PC-3 (cell line): ENCODE measurements at regions not wholly inside any gene's neighbourhood (a gene's known extent, or its start where the extent isn't known, plus 50 kb on each side); places are given as distances from the start of the nearest gene placed in this dataset.

Experiments used
- ATAC-seq: fragments of 200-7000 bp; cut with Tn5 transposase; 2 replicates; pipeline ENCODE4 v1.9.1; 2020; ENCODE audit warnings: mild to moderate bottlenecking, moderate library complexity
- BruUV-seq: library from RNA; stranded (reverse); fragments of 400-500 nt; replicated peaks from 2 replicates; lab custom pipeline; 2021; lab: Mats Ljungman, UMichigan
- CTCF ChIA-PET: fragments of 300-600 bp; sonication (Branson Sonifier 250); formaldehyde crosslinking; loops from one replicate; lab custom pipeline; 2022; ENCODE audit warnings: antibody characterized with exemption; lab: Charles Lee
- POLR2A ChIA-PET: fragments of 300-600 bp; sonication (Branson Sonifier 250); formaldehyde crosslinking; loops from one replicate; lab custom pipeline; 2022; ENCODE audit warnings: antibody characterized with exemption; ENCODE audit not compliant: unreplicated experiment; lab: Charles Lee
- DNase-seq: peaks from one replicate; pipeline ENCODE4 v3.0.0-alpha.2; 2015
- H2AFZ ChIP-seq: fragments of 300-600 bp; sonication (generic); 2 replicates; pipeline ENCODE4 v1.6.0; 2016; ENCODE audit warnings: antibody characterized with exemption, low read length
- H3F3A ChIP-seq: fragments of 300-600 bp; sonication (generic); one replicate; pipeline ENCODE4 v1.6.0; 2017; ENCODE audit warnings: antibody characterized with exemption, low read length, control low read depth, mild to moderate bottlenecking; ENCODE audit not compliant: unreplicated experiment
- H3K27ac ChIP-seq: fragments of 300-600 bp; sonication (generic); 2 replicates; pipeline ENCODE4 v1.5.1; 2016; ENCODE audit warnings: mild to moderate bottlenecking, low read length
- H3K27me3 ChIP-seq: fragments of 300-600 bp; sonication (generic); 2 replicates; pipeline ENCODE4 v1.6.1; 2016; ENCODE audit warnings: low read length, mixed read lengths
- H3K36me3 ChIP-seq: fragments of 300-600 bp; sonication (generic); 2 replicates; pipeline ENCODE4 v1.6.1; 2016; ENCODE audit warnings: low read depth, mixed run types, low read length, mixed read lengths
- H3K4me1 ChIP-seq: fragments of 300-600 bp; sonication (generic); 2 replicates; pipeline ENCODE4 v1.5.1; 2016; ENCODE audit warnings: low read length; ENCODE audit not compliant: insufficient read depth
- H3K4me2 ChIP-seq: fragments of 300-600 bp; sonication (generic); 2 replicates; pipeline ENCODE4 v1.6.0; 2016; ENCODE audit warnings: low read length
- H3K4me3 ChIP-seq: fragments of 300-600 bp; sonication (generic); 2 replicates; pipeline ENCODE4 v1.5.1; 2016; ENCODE audit warnings: mild to moderate bottlenecking, low read length, mixed read lengths
- H3K79me2 ChIP-seq: fragments of 300-600 bp; sonication (generic); 2 replicates; pipeline ENCODE4 v1.6.1; 2017; ENCODE audit warnings: low read length, mixed read lengths
- H3K9ac ChIP-seq: fragments of 300-600 bp; sonication (generic); 2 replicates; pipeline ENCODE4 v1.6.0; 2016; ENCODE audit warnings: mild to moderate bottlenecking, low read length
- H3K9me2 ChIP-seq: fragments of 300-600 bp; sonication (generic); replicated peaks from 2 replicates; pipeline ENCODE4 v1.6.1; 2016; ENCODE audit warnings: mixed run types, low read length, mixed read lengths
- H3K9me3 ChIP-seq: fragments of 300-600 bp; sonication (generic); 2 replicates; pipeline ENCODE4 v1.6.1; 2016; ENCODE audit warnings: low read length, mixed read lengths
- H4K20me1 ChIP-seq: fragments of 300-600 bp; sonication (generic); 2 replicates; pipeline ENCODE4 v1.6.1; 2016; ENCODE audit warnings: low read length, mixed read lengths
- EZH2 ChIP-seq: fragments of 300-600 bp; sonication (generic); IDR thresholded peaks from one replicate; pipeline ENCODE4 v1.6.1; 2017; ENCODE audit warnings: antibody characterized with exemption, mild to moderate bottlenecking, low read length; ENCODE audit not compliant: unreplicated experiment
- EZH2phosphoT487 ChIP-seq: fragments of 300-600 bp; sonication (generic); IDR thresholded peaks from 2 replicates; pipeline ENCODE4 v1.6.1; 2018; ENCODE audit warnings: mild to moderate bottlenecking, antibody characterized with exemption, low read length, borderline replicate concordance
- intact Hi-C: fragments of 100-400 bp; cut with micrococcal nuclease; formaldehyde crosslinking; loops from 2 replicates; pipeline ENCODE4 v1.9.0; 2023
- TF ChIP-seq, protein P1 (sequence below): fragments of 300-600 bp; sonication (generic); conservative IDR thresholded peaks from 2 replicates; pipeline ENCODE4 v1.5.1; 2017; ENCODE audit warnings: antibody characterized with exemption, low read depth, mild to moderate bottlenecking, low read length

DNA sequence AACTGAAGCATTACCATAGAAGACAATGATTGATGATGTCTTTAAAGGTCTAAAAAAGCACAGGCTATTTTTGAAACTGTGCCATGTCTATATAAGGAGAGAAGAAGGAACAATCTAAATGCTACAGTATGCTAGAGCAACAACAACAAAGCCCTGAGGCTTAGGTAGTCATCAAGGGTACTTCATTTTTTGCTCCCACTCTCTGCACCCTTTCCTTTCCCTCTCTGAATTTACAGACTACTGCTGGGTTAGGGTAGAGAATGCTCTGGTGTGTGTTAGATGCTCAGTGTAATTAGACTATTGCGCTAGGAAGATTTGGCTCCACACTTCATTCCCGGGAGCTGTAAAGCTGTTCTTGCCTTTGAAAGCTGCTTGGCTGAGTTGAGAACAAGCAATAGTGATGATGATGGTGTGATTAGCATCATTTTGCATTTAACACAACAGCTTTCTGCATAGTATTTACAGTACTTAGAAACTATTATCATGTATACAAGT, 1262.5 kb upstream of the CITED2 start:
- Histone ChIP-seq H3K4me3 (no peak overlapping the region), H4K20me1 (no peaks in the 10 kb centered on the region), H3K79me2 (no peaks in the 10 kb centered on the region), H2AFZ (no peak overlapping the region), H3F3A (no peaks in the 10 kb centered on the region), H3K9ac (no peak overlapping the region), H3K4me2 (no peak overlapping the region), H3K9me2 (no peaks in the 10 kb centered on the region), H3K4me1 (no peaks in the 10 kb centered on the region), H3K9me3 (no peaks in the 10 kb centered on the region), H3K36me3 (no peaks in the 10 kb centered on the region), H3K27me3 (no peaks in the 10 kb centered on the region), H3K27ac (no peak overlapping the region)
- intact Hi-C loops = no loop called here
- DNase-seq (no peak), ATAC-seq (no peak)
- BruUV-seq = no TSS peak
- TF ChIP-seq, protein P1, sequence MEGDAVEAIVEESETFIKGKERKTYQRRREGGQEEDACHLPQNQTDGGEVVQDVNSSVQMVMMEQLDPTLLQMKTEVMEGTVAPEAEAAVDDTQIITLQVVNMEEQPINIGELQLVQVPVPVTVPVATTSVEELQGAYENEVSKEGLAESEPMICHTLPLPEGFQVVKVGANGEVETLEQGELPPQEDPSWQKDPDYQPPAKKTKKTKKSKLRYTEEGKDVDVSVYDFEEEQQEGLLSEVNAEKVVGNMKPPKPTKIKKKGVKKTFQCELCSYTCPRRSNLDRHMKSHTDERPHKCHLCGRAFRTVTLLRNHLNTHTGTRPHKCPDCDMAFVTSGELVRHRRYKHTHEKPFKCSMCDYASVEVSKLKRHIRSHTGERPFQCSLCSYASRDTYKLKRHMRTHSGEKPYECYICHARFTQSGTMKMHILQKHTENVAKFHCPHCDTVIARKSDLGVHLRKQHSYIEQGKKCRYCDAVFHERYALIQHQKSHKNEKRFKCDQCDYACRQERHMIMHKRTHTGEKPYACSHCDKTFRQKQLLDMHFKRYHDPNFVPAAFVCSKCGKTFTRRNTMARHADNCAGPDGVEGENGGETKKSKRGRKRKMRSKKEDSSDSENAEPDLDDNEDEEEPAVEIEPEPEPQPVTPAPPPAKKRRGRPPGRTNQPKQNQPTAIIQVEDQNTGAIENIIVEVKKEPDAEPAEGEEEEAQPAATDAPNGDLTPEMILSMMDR = no peak
- no peak for TF ChIP-seq EZH2
- TF ChIP-seq EZH2phosphoT487 = no peak
- CTCF ChIA-PET = no interaction called here
- POLR2A ChIA-PET = no interaction called here

DNA sequence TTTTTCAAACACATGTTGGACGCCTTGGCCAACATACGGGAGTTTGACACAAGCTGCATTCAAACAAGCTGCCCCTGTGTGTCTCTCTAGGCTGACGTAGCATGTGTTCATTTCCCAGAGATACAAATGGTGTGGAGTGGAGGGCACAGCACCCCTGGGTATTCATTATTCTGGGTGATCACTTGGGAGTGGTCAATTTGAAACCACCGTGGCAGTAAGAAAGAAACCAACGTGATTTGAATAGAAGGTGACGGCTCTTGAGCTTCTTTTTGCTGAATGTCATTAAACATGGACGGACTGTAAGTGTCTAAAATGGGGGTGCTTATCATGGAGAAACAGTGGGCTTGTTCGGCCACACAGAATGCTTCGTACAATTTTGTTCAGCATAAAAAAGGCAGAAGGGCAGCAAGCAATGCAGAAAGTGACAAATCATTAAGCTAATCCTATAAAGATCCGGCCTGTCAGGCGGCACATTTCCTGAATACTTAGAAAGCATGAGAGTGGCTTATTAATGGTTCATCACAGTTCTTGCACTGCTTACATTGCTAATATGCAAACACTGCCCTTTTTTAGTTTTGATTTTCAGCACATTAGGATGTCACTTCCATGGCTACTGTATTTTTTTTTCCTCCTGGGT, 1261.9 kb upstream of the CITED2 start:
- Histone ChIP-seq H3F3A (no peaks in the 10 kb centered on the region), H4K20me1 (no peaks in the 10 kb centered on the region), H3K4me3 (no peak overlapping the region), H3K27ac (no peak overlapping the region), H3K9me3 (no peaks in the 10 kb centered on the region), H3K9me2 (no peaks in the 10 kb centered on the region), H3K36me3 (no peaks in the 10 kb centered on the region), H3K27me3 (no peaks in the 10 kb centered on the region), H3K79me2 (no peaks in the 10 kb centered on the region), H3K4me2 (no peak overlapping the region), H3K9ac (no peak overlapping the region), H3K4me1 (no peaks in the 10 kb centered on the region), H2AFZ (no peak overlapping the region)
- intact Hi-C loops = no loop called here
- ChIA-PET POLR2A (no interaction called here), CTCF (no interaction called here)
- TF ChIP-seq EZH2phosphoT487 (no peak), EZH2 (no peak)
- TF ChIP-seq, protein P1 = no peak
- DNase-seq = no peak
- BruUV-seq = no TSS peak
- no peak for ATAC-seq

DNA sequence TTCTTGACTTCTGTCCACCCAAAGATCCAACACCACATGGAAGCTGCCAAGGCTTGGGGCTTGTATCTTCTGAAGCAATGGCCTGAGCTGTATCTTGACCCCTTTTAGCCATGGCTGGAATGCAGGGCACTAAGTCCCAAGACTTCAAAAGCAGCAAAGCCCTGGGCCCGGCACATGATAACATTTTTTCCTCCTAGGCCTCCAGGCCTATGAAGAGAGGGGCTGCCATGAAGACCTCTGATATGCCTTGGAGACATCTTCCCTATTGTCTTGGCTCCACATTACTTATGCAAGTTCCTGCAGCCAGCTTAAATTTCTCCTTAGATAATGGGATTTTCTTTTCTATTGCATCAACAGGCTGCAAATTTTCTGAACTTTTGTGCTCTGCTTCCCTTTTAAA, 1252.6 kb upstream of the CITED2 start:
- Histone ChIP-seq H3K4me3 (no peak overlapping the region), H3K36me3 (no peaks in the 10 kb centered on the region), H3K27ac (no peak overlapping the region), H4K20me1 (no peaks in the 10 kb centered on the region), H3K9me2 (no peaks in the 10 kb centered on the region), H3K27me3 (no peaks in the 10 kb centered on the region), H2AFZ (no peak overlapping the region), H3K4me1 (no peaks in the 10 kb centered on the region), H3K9me3 (peaks cover 9% of the 10 kb centered on the region; the same call in 1 of the 2 replicates), H3K79me2 (no peaks in the 10 kb centered on the region), H3F3A (no peaks in the 10 kb centered on the region), H3K9ac (no peak overlapping the region), H3K4me2 (no peak overlapping the region)
- TF ChIP-seq EZH2phosphoT487 (no peak), EZH2 (no peak)
- TF ChIP-seq, protein P1 = no peak
- no TSS peak for BruUV-seq
- POLR2A ChIA-PET = no interaction called here
- CTCF ChIA-PET = no interaction called here
- DNase-seq (no peak), ATAC-seq (no peak)
- intact Hi-C loops = no loop called here
